HK-2 (cell line): ENCODE measurements at regions not wholly inside any gene's neighbourhood (a gene's known extent, or its start where the extent isn't known, plus 50 kb on each side); places are given as distances from the start of the nearest gene placed in this dataset.
"Not testable (repeated sequence)": the region's sequence is repeated elsewhere in the genome, so short reads cannot be mapped to it uniquely, and the experiment has no call there.

Experiments used
- DNase-seq: peaks from one replicate; pipeline ENCODE4 v3.0.0-alpha.2; 2018; ENCODE audit not compliant: unreplicated experiment

- DNase-seq = no peak
Measured at GRCh38 chr15:39246523-39246922, 334.4 kb upstream of the THBS1 start.

GRCh38 chr15:39247574-39247973 lies 333.3 kb upstream of the THBS1 start:
- DNase-seq = no peak

- DNase-seq = no peak
Measured at GRCh38 chr15:39248204-39248603, 332.7 kb upstream of the THBS1 start.

- DNase-seq = no peak
Measured at GRCh38 chr15:39250001-39250400, 330.9 kb upstream of the THBS1 start.

GRCh38 chr15:39250460-39251186 lies 330.3 kb upstream of the THBS1 start:
- no peak for DNase-seq

GRCh38 chr15:39251413-39252133 lies 329.3 kb upstream of the THBS1 start:
- no peak for DNase-seq

- no peak for DNase-seq
Measured at GRCh38 chr15:39252134-39252470, 328.8 kb upstream of the THBS1 start.

- DNase-seq = no peak
Measured at GRCh38 chr15:39253552-39253951, 327.3 kb upstream of the THBS1 start.

- DNase-seq = no peak
Measured at GRCh38 chr15:39254181-39254580, 326.7 kb upstream of the THBS1 start.

- DNase-seq = no peak
Measured at GRCh38 chr15:39255760-39256159, 325.1 kb upstream of the THBS1 start.

GRCh38 chr15:39260391-39260790 lies 320.5 kb upstream of the THBS1 start:
- no peak for DNase-seq

- no peak for DNase-seq
Measured at GRCh38 chr15:39260791-39261190, 320.1 kb upstream of the THBS1 start.

GRCh38 chr15:39261397-39262183 lies 319.3 kb upstream of the THBS1 start:
- DNase-seq = not testable (repeated sequence)

GRCh38 chr15:39262995-39263772 lies 317.7 kb upstream of the THBS1 start:
- DNase-seq = not testable (repeated sequence)

GRCh38 chr15:39265261-39265660 lies 315.6 kb upstream of the THBS1 start:
- no peak for DNase-seq

- no peak for DNase-seq
Measured at GRCh38 chr15:39266890-39267289, 314.0 kb upstream of the THBS1 start.

GRCh38 chr15:39267685-39268084 lies 313.2 kb upstream of the THBS1 start:
- DNase-seq = no peak

GRCh38 chr15:39269352-39269751 lies 311.5 kb upstream of the THBS1 start:
- DNase-seq = no peak

GRCh38 chr15:39269821-39270220 lies 311.1 kb upstream of the THBS1 start:
- no peak for DNase-seq

GRCh38 chr15:39270221-39270855 lies 310.5 kb upstream of the THBS1 start:
- no peak for DNase-seq

GRCh38 chr15:39270934-39271333 lies 309.9 kb upstream of the THBS1 start:
- no peak for DNase-seq
